Lower lobe of right lung (tissue), 2 donors: ENCODE measurements at regions not wholly inside any gene's neighbourhood (a gene's known extent, or its start where the extent isn't known, plus 50 kb on each side); places are given as distances from the start of the nearest gene placed in this dataset.

Experiments used
- ATAC-seq, 2 donors: fragments of 200-7000 bp; cut with Tn5 transposase; one replicate each; pipeline ENCODE4 v1.9.1; 2020 to 2022; ENCODE audit warnings: mild to moderate bottlenecking in 2 of 2, moderate library complexity in 2 of 2
- DNase-seq: peaks from one replicate; pipeline ENCODE4 v3.0.0-alpha.2; 2020
- H3K27ac ChIP-seq: fragments of 200-600 bp; one replicate; pipeline ENCODE4 v1.8.0; 2022
- H3K27me3 ChIP-seq: fragments of 200-600 bp; one replicate; pipeline ENCODE4 v1.8.0; 2022; ENCODE audit warnings: low read depth
- H3K36me3 ChIP-seq: fragments of 200-600 bp; one replicate; pipeline ENCODE4 v1.8.0; 2022; ENCODE audit warnings: mild to moderate bottlenecking
- H3K4me1 ChIP-seq: fragments of 200-600 bp; one replicate; pipeline ENCODE4 v1.8.0; 2022
- H3K4me3 ChIP-seq: fragments of 200-600 bp; one replicate; pipeline ENCODE4 v1.8.0; 2022; ENCODE audit warnings: mild to moderate bottlenecking
- H3K9me3 ChIP-seq: fragments of 200-600 bp; one replicate; pipeline ENCODE4 v1.8.0; 2022
- CTCF ChIP-seq: fragments of 200-600 bp; IDR thresholded peaks from one replicate; pipeline ENCODE4 v1.8.0; 2022; ENCODE audit warnings: antibody characterized with exemption, mild to moderate bottlenecking
- intact Hi-C: fragments of 100-400 bp; cut with DNase I; formaldehyde crosslinking; loops from one replicate; pipeline ENCODE4 v1.11.0; 2022
- donor health status: DM: no; HTN: yes; CAD: no; lungs with severe emphysema.

GRCh38 chr12:19657118-19657731 lies 217.9 kb downstream of the AEBP2 start:
- ATAC-seq = no peak
- H3K27ac ChIP-seq = no peak overlapping the region

GRCh38 chr12:19657732-19658130 lies 218.4 kb downstream of the AEBP2 start:
- ATAC-seq = no peak
- Histone ChIP-seq H3K4me3 (no peak overlapping the region), H3K27ac (no peak overlapping the region), H3K27me3 (no peaks in the 10 kb centered on the region), H3K4me1 (no peaks in the 10 kb centered on the region), H3K36me3 (no peaks in the 10 kb centered on the region), H3K9me3 (no peaks in the 10 kb centered on the region)
- intact Hi-C loops = no loop called here
- TF ChIP-seq CTCF = no peak
- DNase-seq = no peak

More at GRCh38 chr12:19657118-19657731, 217.9 kb downstream of the AEBP2 start:
- H3K4me3 ChIP-seq = no peak overlapping the region
- no peaks in the 10 kb centered on the region for H3K27me3 ChIP-seq
- DNase-seq = no peak
- intact Hi-C loops = no loop called here
- no peak for TF ChIP-seq CTCF
- H3K4me1 ChIP-seq = no peaks in the 10 kb centered on the region
- H3K36me3 ChIP-seq = no peaks in the 10 kb centered on the region
- H3K9me3 ChIP-seq = no peaks in the 10 kb centered on the region

GRCh38 chr12:19659086-19659485 lies 219.8 kb downstream of the AEBP2 start:
- H3K9me3 ChIP-seq = no peaks in the 10 kb centered on the region
- H3K4me1 ChIP-seq = no peaks in the 10 kb centered on the region
- intact Hi-C loops = no loop called here
- ATAC-seq = no peak
- H3K36me3 ChIP-seq = no peaks in the 10 kb centered on the region
- no peak overlapping the region for H3K27ac ChIP-seq
- DNase-seq = no peak
- no peaks in the 10 kb centered on the region for H3K27me3 ChIP-seq
- no peak for TF ChIP-seq CTCF
- H3K4me3 ChIP-seq = no peak overlapping the region

GRCh38 chr12:19659501-19659900 lies 220.2 kb downstream of the AEBP2 start:
- no peak overlapping the region for H3K27ac ChIP-seq
- ATAC-seq (no peak), DNase-seq (no peak)
- no peak for TF ChIP-seq CTCF
- H3K9me3 ChIP-seq = no peaks in the 10 kb centered on the region
- intact Hi-C loops = no loop called here
- H3K27me3 ChIP-seq = no peaks in the 10 kb centered on the region
- H3K4me3 ChIP-seq = no peak overlapping the region
- H3K4me1 ChIP-seq = no peaks in the 10 kb centered on the region
- no peaks in the 10 kb centered on the region for H3K36me3 ChIP-seq

- Histone ChIP-seq H3K27me3 (no peaks in the 10 kb centered on the region), H3K4me3 (no peak overlapping the region), H3K9me3 (no peaks in the 10 kb centered on the region), H3K36me3 (no peaks in the 10 kb centered on the region), H3K27ac (no peak overlapping the region), H3K4me1 (no peaks in the 10 kb centered on the region)
- TF ChIP-seq CTCF = no peak
- intact Hi-C loops = no loop called here
- ATAC-seq (no peak), DNase-seq (no peak)
Measured at GRCh38 chr12:19665121-19665900, 226.0 kb downstream of the AEBP2 start.
